ENCODE measurements at regions not wholly inside any gene's neighbourhood (a gene's known extent, or its start where the extent isn't known, plus 50 kb on each side); places are given as distances from the start of the nearest gene placed in this dataset.

DNA sequence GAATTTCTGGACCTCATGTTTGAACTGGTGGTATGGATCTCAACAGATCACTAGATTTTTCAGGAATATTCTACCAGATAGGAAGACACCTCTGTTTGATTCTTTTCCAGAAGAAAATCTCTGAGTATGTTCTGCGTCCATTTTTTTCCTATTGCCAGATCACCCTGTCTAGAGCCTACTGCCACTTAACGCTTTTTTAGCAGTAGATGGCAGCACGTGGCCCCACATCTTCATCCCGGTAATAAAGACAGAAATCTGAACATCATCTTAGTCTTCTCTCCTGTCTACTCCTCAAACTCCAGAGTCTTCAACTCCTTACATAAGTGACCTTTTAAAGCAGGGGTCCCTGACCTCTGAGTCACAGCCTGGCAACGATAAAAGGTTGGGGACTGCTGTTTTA, 184.7 kb downstream of the TMA16 start:
- intact Hi-C loops (cut with micrococcal nuclease; ENCODE audit: unreplicated experiment), result loop anchor here (2.0 kb wide), 1 partner anchor 194 kb away; no protein-coding TSS in a partner anchor
- H3K9me3 ChIP-seq (ENCODE audit: low read length), result no peaks in the 10 kb centered on the region; the same call in 1 of the 2 replicates
- TF ChIP-seq EZH2phosphoT487 (IDR thresholded peaks at IDR 0.05; ENCODE audit: borderline replicate concordance, low read depth, low read length), result no peak
- TF ChIP-seq, protein P1, sequence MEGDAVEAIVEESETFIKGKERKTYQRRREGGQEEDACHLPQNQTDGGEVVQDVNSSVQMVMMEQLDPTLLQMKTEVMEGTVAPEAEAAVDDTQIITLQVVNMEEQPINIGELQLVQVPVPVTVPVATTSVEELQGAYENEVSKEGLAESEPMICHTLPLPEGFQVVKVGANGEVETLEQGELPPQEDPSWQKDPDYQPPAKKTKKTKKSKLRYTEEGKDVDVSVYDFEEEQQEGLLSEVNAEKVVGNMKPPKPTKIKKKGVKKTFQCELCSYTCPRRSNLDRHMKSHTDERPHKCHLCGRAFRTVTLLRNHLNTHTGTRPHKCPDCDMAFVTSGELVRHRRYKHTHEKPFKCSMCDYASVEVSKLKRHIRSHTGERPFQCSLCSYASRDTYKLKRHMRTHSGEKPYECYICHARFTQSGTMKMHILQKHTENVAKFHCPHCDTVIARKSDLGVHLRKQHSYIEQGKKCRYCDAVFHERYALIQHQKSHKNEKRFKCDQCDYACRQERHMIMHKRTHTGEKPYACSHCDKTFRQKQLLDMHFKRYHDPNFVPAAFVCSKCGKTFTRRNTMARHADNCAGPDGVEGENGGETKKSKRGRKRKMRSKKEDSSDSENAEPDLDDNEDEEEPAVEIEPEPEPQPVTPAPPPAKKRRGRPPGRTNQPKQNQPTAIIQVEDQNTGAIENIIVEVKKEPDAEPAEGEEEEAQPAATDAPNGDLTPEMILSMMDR (conservative IDR thresholded peaks at IDR 0.05; ENCODE audit: low read length), result peak; percentile 74
- DNase-seq (ENCODE audit: low spot score), result peak; percentile 56
- no peaks in the 10 kb centered on the region for H3K79me2 ChIP-seq (ENCODE audit: insufficient read depth, low read depth, low read length)
- peak overlapping the region; percentile 87 for H2AFZ ChIP-seq (ENCODE audit: low read length)
- no peaks in the 10 kb centered on the region for H3K36me3 ChIP-seq (ENCODE audit: insufficient read depth, low read length)
- no peaks in the 10 kb centered on the region for H4K20me1 ChIP-seq (ENCODE audit: insufficient read depth, low read length)
- no peak overlapping the region for H3K27ac ChIP-seq (ENCODE audit: low read depth, low read length, poor library complexity, severe bottlenecking)
- H3K4me2 ChIP-seq (ENCODE audit: low read length), result no peak overlapping the region
- no TSS peak for BruUV-seq (replicated peaks)
- no peak overlapping the region for H3K4me3 ChIP-seq (ENCODE audit: low read depth, low read length, poor library complexity, severe bottlenecking)
- CTCF ChIA-PET (ENCODE audit: unreplicated experiment), result interaction anchor here (1.3 kb wide), 1 partner anchor 122 kb away, joined by 5 read pairs; no protein-coding TSS in a partner anchor
- POLR2A ChIA-PET, result interaction anchor here (1.2 to 7.2 kb wide), 5 partner anchors 10 to 122 kb away, joined by 3 to 109 read pairs (median 21); no protein-coding TSS in a partner anchor
- H3K9me2 ChIP-seq (ENCODE audit: insufficient read depth, low read length), result no peaks in the 10 kb centered on the region
- H3K4me1 ChIP-seq (ENCODE audit: insufficient read depth, low read length, poor library complexity, severe bottlenecking), result peaks cover 8% of the 10 kb centered on the region

DNA sequence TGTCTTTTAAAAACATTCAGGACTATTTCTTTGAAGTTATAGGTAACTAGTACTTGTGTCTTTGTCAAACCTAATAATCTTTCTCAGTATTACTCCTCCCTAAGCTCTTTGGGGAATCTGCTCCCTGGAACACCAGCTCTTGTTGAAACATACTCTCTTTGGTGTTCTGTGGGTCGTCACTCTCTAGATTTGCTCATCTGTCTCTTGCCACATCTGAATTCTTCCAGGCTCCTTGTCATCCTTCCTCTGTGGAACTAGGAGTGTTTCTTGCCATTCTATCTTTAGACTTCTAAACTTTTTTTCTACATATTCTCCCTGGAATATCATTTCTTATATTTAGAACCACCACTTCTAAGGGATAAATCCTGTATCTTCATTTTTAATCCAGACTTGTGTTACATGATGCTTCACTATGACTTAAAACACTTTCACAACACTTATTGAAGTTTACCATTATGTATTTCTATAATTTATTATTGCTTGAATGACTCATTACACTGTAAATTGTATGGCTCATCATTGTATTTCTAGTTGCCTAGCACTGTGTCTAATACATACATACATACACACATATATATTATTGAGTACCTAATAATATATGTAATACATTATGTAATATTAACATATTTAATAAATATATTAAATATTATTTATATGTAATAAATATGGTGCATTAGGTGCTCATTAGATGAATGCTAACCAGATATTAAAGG, 186.1 kb downstream of the TMA16 start:
- no peaks in the 10 kb centered on the region; the same call in 1 of the 2 replicates for H3K9me3 ChIP-seq (ENCODE audit: low read length)
- intact Hi-C loops (cut with micrococcal nuclease; ENCODE audit: unreplicated experiment), result loop anchor here (1.0 to 5.0 kb wide), 4 partner anchors 75 to 1052 kb away; no protein-coding TSS in a partner anchor
- POLR2A ChIA-PET, result interaction anchor here (0.5 to 1.3 kb wide), 11 partner anchors 12 to 697 kb away, joined by 3 to 5 read pairs (median 3); partner anchors contain the start of gene TMA16
- H3K9me2 ChIP-seq (ENCODE audit: insufficient read depth, low read length), result no peaks in the 10 kb centered on the region
- H3K27ac ChIP-seq (ENCODE audit: low read depth, low read length, poor library complexity, severe bottlenecking), result no peak overlapping the region
- no peak overlapping the region for H3K4me2 ChIP-seq (ENCODE audit: low read length)
- BruUV-seq (replicated peaks), result no TSS peak
- peak overlapping the region; percentile 53; the same call in 1 of the 2 replicates for H2AFZ ChIP-seq (ENCODE audit: low read length)
- H4K20me1 ChIP-seq (ENCODE audit: insufficient read depth, low read length), result no peaks in the 10 kb centered on the region
- no peaks in the 10 kb centered on the region for H3K36me3 ChIP-seq (ENCODE audit: insufficient read depth, low read length)
- DNase-seq (ENCODE audit: low spot score), result no peak
- H3K79me2 ChIP-seq (ENCODE audit: insufficient read depth, low read depth, low read length), result no peaks in the 10 kb centered on the region
- CTCF ChIA-PET (ENCODE audit: unreplicated experiment), result interaction anchor here (0.7 to 2.8 kb wide), 6 partner anchors 10 to 131 kb away, joined by 3 to 24 read pairs (median 4); no protein-coding TSS in a partner anchor
- H3K4me3 ChIP-seq (ENCODE audit: low read depth, low read length, poor library complexity, severe bottlenecking), result no peak overlapping the region
- no peak for TF ChIP-seq EZH2phosphoT487 (IDR thresholded peaks at IDR 0.05; ENCODE audit: borderline replicate concordance, low read depth, low read length)
- TF ChIP-seq, protein P1 (conservative IDR thresholded peaks at IDR 0.05; ENCODE audit: low read length), result no peak
- peaks cover 4% of the 10 kb centered on the region for H3K4me1 ChIP-seq (ENCODE audit: insufficient read depth, low read length, poor library complexity, severe bottlenecking)

Data from OCI-LY7 (cell line).